ENCODE measurements at regions not wholly inside any gene's neighbourhood (a gene's known extent, or its start where the extent isn't known, plus 50 kb on each side); places are given as distances from the start of the nearest gene placed in this dataset.
A peak's percentile ranks its signal among the peaks of the same experiment; 100 is the strongest.

DNA sequence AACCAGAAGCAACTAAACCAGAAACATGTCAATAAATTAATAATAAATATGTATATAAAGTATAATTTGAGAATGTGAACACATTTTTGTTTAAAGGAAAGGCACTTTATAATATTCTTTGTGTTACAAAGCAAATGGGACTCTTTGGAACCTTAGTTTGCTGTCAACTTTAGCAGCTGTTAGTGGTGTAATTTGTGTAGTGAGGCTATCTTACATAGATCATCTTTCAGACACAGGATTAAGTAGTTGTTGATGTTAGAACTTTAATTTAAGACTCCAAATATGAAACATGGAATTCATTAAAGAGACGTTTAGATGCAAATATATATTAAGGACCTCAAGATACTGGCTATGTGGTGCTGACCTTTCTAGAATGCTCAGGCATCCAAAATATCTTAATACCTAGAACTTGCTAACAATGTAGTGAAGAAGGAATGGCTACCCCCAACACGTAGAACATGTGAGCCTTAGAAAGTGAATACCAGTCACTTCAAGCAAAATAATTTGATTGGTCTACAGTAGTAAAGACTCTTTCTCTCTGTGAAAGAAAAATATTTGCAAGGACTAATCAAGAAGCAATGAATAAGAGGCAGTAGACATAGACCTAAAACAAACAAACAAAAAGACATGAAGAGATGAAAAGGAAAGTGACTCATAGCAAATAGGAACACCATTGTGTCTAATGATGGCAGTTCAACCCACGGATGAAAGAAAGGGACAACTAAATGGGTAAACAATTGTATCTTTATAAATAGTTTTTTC lies 811.4 kb downstream of the USP25 start:
- DNase-seq = no peak

DNA sequence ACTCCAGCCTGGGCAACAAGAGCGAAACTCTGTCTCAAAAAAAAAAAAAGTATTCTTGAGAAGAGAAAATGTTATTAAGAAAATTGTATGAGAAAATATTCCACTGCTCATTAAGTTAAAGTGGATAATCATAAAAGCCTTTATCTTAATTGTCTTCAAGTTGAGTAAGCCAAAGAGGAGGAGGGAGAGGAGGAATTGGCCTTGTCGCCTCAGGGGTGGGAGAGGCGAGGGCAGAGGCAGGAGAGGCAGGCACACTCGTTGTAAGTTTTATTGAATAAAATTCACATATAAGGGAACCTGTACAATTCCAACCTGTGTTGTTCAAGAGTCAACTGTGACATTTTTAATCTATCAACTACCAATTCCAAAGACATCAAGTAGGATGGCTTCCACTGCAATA lies 820.3 kb downstream of the USP25 start:
- no peak for DNase-seq

DNA sequence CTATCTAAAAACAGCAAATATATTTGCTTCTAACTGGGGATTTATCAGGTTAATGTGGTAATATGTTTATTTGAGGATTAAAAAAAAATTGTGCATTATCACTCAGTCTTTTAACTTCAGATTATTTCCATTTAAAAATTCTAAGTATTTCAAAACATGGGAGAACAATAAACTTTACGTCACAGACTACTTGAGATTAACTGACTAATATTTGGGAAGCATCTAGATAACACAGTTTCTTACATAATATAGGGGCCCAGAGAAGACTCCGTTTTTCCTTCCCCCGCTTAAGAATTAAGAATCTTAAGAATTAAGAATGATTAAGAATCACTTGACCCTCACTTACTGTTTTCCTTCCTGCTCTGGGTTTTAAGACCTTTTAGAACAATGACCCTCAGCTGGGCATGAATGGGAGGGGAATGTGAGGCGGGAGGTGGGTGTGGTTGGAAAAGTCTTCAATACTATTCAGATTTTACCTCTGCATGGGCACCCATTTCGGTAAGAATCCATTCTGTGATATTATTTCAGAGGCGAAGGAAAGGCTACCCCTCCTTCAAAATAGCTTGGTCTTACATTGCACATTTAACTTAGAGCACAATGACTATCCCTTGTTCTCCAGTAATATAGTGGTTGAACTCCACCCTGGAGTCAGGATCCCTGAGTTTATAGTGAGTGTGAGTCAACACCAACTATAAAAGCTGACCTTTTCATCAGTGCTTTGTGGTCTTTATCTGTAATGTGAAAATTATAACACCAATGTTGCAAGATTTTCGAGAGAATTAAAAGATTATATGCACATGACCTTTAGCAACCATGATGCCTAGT lies 821.3 kb downstream of the USP25 start:
- DNase-seq = no peak

DNA sequence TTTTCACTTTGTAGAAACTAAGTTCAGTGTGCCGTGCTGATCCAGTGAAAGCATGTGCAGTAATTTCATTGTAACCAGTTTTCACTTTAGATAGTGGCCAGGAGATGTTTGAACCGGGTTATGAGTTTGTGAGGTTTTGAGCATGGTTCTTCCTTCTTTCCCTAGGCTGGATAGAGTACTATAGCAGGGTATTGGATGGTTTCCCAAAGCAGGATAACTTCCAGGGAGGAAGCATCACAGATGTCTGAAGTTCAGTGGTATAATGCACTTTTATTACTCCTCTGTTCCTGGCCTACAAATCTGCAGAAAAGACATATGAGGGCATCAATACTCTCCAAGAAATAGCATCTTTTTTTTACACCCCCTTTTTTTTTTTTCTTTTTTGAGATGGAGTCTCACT lies 823.1 kb downstream of the USP25 start:
- no peak for DNase-seq

DNA sequence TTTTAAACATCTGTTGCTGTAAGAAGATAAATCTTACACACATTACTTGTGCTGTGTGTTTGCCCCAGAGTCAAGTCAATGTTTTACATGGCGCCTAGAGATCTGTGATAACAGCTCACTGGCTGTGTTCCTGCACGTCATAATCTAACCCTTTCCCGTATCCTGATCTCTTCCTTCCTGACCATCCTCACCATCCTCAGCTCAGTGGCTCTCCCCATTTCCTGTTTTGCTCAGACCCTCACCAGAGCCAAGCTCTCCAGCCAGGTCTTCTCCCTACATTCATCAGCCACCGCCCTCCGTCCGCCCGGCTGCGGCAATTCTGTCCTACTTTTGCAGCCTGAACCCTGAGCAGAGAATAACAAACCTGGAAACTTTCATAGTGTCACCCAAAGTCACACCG lies 824.7 kb downstream of the USP25 start:
- no peak for DNase-seq

DNA sequence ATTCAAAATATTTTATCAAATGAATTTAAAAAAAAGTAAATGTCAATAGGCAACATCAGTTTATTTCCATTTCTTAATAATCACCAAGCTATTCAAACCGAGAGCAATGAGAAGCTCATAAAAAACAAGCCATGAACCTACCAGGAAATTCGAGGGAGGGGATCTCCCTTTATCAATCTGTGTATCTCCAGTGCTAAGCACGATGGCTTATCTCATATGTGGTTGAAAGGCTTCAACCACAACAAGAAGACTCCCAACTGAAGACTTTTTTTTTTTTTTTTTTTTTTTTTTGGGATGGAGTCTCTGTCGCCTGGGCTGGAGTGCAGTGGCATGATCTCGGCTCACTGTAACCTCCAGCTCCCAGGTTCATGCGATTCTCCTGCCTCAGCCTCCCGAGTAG lies 833.3 kb downstream of the USP25 start:
- no peak for DNase-seq

DNA sequence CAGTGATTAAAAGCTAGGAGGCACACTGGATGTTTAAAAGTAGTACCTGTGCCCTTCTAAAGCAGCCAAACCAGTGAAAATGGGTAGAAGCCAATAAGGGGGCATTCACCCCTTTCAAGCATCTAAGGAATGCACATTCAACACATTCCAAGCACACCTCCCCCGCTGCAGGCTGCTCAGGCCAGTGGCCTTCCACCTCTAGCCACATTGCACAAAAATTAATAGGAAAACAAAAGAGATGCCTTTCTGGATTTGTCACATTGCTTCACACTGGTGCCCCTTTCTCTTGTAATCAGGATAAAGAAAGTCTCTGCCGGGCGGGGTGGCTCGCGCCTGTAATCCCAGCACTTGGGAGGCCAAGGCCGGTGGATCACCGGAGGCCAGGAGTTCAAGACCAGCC lies 834.0 kb downstream of the USP25 start:
- DNase-seq = no peak

DNA sequence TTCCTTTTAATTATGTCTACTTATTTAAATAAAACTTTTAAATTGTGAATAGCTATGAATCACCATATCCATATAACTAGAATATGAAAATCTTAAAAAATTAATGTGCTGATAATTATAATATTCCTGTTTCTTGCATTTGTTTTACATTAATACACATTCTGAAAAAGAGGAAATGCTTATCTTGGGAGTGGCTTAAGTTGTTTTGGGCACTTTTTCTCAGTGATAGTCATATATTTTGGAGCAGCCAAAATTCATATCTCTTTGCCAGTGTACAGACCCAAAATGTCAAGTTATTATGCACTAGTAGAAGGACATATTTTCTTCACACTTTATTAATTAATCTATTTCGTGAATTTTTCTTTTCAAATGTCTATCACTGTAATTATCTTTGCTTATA lies 838.5 kb downstream of the USP25 start:
- no peak for DNase-seq

DNA sequence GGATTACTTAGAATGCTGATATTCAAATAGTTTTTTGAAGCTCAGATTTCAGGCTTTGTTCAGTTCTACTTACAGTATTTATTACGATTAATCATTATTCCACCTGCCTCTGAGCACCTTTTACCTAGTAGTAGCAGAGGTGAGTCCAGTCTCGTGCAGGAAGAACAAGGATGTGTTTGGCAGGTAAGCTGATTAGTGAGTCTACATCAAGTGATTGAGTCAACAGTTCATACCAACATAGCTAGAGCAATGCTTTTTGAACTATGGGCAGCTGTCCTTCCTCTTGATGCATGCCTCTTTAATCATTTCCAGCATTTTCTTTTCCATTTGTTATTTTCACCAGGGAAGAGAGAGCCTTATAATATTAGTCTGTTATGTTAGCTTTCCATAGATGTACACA lies 838.9 kb downstream of the USP25 start:
- DNase-seq = no peak

DNA sequence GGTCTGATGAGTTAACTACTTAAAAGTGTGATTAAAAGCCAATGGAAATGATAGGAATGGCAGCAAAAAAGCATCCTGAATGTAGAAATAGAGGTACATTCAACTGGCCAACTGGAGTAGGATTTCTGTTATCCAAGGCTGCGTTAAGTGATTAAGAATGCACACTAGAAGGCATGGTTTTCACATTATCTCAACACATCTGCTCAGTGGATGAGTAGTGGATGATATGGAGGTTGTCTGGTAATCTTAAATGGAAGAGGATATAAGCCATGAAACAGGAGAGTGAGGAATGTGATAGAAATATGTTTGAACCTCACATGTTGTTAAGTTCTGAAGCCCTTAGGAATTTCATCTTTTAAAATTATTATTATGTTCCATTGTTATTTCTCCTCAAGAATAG lies 839.9 kb downstream of the USP25 start:
- DNase-seq = no peak

DNA sequence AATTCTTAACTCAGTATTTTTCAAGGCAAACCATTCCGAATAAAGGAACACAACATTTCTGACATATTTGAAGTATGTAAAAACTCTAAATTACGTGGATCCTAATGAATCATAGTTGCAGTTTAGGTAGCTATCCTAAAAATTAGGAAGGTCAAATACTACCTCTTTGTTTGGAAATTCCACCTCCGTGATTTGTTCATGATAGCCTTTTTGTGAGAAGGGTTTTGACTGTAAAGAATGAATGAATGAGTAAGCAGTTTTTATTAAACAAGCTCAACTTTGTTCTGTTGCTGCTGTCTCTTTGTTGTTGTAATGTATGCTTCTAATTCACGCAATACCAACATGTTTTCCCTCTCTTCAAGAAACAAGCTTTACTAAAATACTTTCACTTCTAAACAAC lies 840.4 kb downstream of the USP25 start:
- DNase-seq = no peak

DNA sequence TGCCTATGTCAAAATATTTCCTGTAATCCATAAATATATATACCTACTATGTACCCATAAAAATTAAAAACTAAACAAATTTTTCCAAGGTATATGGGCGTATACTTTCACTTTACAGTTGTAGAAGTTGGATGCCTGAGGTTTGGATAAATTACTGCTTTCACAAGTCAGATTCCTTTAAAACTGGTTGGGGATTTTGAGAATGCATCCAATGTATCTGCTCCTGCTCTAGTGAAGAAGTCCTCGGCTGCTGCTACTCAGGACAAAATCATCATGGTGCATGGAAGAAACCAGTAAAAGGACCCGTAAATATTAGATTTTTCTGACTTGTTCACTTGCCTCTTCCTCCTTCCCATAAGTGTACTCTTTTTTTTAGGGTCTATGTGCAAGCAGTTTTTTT lies 841.1 kb downstream of the USP25 start:
- DNase-seq = no peak

DNA sequence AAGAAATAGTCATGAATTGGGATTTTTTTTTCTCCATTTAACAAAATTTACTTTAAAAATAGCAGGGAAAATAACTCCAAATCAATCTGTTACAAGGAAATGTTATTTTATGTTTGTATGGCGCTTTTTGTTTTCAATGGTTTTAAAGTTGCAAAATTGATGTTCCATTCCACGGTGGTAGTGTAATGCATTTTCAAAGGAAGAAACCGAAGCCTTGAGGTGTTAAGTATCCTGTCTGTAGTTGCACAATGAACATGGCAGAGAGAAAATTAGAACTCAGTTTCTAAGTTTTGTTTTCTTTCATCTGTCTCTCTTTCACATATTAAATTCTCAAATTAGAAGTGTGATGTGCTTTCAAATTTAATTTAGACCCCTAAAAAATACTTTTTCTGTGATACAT lies 841.8 kb downstream of the USP25 start:
- DNase-seq = no peak

DNA sequence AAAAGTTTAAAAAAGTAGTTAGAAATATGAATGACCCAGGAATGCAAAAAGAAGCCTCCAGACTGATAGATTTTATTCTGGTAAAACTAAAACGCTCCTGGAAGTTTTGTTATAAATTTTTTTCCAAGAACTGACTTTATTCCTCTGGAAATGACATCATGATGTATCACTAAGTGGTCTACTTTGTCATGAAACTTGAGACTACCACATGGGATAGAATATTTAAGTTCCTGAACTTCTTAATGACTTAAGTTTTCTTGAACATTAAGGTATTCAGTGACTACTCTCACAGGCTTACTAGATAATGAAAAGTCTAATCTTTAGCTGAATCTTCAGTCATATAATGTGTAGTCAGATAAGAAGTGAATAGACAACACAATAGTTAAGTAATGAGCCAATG lies 842.2 kb downstream of the USP25 start:
- no peak for DNase-seq

DNA sequence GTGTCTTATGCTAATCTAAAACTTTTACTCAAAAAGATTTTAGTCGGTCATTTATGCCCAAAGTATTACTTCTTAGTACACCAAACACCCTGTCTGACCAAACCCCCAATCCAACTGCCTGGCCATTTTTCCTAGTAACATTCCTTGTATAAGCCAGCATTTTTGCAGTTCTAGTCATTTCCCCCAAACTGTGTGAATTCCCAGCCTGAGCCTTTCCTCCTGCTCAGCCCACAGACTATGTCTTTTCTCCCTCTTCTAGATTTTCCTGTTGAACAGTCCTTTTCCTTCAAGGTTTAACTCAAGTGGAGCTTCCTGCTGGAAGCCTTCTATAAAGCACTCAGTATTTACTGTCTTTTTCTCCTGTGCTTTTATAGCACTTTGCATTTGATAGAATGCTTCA lies 843.8 kb downstream of the USP25 start:
- DNase-seq = no peak

DNA sequence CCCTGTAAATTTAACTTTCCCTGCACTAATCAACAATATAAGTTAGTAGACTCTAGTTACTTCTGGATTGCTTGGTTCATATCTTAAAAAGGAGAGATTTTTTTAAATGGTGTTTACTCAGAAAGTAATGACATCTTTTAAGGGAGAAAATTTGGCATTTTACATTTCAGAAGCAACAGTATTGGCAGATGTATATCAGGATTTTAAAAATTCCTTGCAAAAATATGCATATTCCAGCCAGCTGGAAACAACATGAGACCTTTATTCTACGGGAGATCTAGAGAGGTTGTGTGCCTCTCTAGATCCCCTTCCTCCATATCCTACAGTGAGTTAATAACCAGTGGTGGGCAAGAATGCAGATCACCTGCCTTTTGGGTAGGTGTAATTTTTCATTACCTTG lies 848.2 kb downstream of the USP25 start:
- no peak for DNase-seq

DNA sequence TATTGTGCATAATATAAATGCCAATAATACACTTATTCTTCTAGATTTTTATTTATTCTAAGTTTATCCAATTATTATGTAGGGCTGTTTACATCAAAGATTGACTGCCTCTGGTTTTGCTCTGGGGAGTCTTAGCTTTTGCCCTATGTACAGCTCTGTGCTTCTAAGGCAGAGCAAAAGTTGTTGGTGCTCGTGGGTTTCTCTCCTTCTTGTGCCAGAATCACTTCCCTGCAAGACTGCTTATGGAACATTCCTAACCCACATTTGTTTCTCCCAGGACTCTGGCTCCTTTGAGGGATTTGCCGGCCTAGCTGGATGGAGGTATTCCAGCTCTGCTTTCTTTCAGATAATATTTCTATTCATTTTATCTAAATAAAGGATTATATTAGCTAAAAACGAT lies 849.1 kb downstream of the USP25 start:
- no peak for DNase-seq

DNA sequence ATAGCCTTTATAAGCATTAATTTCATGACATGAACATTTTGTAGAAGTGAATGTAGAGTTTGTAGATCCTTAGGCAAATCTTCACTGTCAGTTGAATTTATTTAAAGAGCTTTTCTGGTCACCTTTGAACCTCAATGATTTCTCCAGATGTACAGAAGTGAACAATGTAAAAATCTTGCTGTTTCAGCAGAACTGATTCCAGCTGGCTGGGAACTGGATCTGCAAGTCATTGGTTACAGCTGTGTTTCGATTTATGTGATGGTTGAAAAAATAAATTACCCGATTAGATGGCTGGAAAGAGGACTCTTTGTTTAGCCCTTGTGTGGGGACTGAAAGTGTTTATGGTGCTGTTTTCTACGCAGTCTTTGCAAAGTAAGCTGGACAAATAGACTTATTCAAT lies 849.8 kb downstream of the USP25 start:
- DNase-seq = peak; percentile 71

DNA sequence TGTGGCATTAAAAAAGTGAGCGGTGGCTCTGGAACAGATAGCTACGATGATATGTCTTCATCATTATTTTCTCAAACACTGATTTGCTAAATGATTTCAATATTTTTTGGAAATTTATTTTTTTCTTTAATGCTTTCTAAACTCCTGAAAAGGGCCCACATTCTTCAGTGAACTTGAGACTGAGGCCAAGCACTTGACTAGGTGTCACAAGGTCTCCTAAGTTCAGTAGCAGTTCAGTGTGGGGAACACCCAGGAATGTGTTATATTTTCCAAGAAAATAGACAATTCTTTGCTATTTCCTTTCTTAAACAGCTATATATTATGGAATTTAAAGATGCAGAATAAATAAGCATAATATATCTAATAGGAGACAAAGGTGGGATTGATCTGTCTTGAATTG lies 850.9 kb downstream of the USP25 start:
- no peak for DNase-seq

DNA sequence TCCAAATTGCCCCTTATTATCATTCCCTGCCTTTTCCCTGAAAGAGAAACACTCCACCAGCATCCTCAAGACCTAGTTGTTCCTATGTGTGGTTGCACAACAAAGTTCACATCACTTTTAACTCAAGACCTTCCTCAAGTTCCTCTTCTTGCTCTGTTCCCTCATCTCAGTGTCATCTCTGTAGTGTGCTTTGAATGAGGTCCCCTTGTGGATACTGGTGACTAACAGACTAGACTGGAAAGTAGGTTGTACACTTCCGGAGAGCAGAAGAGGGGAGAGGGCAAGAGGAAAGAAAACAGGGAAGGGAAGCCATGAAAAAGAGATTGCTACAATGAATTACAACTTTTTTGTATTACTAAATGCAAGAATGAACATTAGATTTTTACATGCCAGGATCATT lies 853.8 kb downstream of the USP25 start:
- DNase-seq = no peak

DNA sequence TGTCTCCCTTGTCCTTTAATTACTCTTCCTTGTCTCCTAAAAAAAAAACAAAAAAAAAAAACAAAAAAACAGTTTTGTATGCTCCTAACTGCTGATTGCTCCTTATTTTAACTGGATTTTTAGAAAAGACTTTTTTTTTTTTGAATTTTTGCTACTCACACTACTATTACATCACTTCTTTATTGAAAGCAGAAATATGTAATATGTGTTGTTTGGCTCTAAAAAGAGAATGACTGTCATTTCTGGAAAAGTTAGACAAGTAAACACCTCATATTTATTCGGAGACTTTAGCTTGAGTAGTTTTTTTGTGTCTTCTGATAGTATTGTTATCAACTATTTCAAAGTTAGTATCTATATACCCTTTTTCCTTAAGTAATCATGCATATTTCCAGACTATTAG lies 855.0 kb downstream of the USP25 start:
- DNase-seq = no peak

DNA sequence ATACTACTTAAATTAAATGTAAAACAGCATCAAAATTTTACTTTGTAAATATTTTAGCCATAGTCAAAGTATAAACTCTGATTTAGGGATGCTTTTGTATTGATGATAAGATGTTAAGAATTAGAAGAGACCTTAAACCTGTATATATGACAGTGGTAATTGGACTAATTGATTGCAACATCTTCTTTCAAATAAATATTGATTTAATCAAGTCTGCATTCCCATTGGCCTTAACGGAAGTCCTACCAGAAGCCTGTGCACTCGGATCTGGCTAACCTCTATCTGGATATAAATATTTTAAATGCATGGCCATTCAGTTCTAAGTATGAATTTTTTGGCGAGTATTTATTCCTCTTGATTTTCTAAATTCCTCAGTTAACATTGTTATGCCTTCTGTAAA lies 856.1 kb downstream of the USP25 start:
- no peak for DNase-seq

DNA sequence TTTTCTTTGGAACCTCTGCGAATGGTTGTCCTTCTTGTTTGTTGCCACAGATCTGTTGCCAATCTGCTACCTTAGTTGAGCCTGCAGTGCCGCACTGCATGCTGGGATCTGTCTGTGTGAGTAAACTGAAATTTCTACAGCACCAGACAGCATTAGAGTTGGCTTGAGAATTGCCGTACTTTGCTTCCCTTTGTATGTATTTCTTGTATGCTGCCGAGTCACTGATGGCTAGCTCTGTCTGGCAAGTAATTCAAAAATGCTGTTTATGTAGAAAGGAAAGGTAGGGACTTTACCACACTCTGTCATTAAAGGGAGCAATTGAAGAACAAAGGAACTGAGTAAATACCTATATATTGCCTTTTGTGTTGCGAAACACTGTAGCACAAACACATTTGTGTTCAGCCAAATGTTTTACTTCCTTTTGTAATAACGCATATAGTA lies 857.4 kb downstream of the USP25 start:
- DNase-seq = no peak

Data from left kidney (tissue), 1 donor.